Activated CD4-positive, alpha-beta T cell treated with anti-CD3 and anti-CD28 coated beads, Interleukin-2, amount 50 U/mL, for 48 hours (primary cell): ENCODE measurements at regions not wholly inside any gene's neighbourhood (a gene's known extent, or its start where the extent isn't known, plus 50 kb on each side); places are given as distances from the start of the nearest gene placed in this dataset.

Experiments used
- DNase-seq, 2 experiments: peaks; one replicate each; pipeline ENCODE4 v3.0.0-alpha.2; 2020

- no peak for DNase-seq
Observed at GRCh38 chr5:61840361-61840760, 465.6 kb upstream of the KIF2A start.

- DNase-seq: no peak
Observed at GRCh38 chr5:61842840-61843239, 463.2 kb upstream of the KIF2A start.

- no peak for DNase-seq
Observed at GRCh38 chr5:61850696-61851095, 455.3 kb upstream of the KIF2A start.

GRCh38 chr5:61854531-61854930 lies 451.5 kb upstream of the KIF2A start:
- no peak for DNase-seq

- no peak for DNase-seq
Observed at GRCh38 chr5:61860978-61861377, 445.0 kb upstream of the KIF2A start.

GRCh38 chr5:61866930-61867329 lies 439.1 kb upstream of the KIF2A start:
- no peak for DNase-seq

GRCh38 chr5:61869333-61869732 lies 436.7 kb upstream of the KIF2A start:
- no peak for DNase-seq

- DNase-seq: no peak
Observed at GRCh38 chr5:61878471-61878870, 427.5 kb upstream of the KIF2A start.

GRCh38 chr5:61881821-61882487 lies 424.1 kb upstream of the KIF2A start:
- DNase-seq: no peak

DNA sequence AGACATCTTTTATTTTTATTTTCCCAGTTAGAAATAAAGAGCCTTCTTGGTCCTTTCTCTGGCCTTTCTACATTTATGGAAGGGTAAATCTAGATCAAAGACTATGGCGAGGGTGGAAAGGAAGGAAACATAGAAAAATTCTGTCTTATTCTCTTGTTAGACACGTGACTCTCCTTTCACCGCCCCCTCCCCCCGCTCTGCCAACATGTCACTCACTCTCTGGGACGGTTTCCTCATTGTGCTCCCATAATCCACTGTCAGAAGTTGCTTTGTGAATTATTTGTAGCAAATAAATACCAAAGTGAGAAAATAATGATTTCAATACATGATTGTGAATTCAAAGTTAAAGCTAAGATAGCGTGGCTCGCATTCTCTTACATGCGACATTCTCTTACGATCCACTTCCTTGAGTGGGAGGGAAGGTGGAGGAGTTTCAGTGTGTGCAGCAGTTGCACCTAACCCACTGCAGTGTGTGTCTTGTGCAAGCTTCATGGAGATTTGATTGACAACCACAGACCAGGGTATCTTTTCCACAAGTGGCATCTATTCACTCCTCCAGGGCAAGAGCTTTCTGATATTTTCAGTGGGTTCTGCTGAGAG lies 423.0 kb upstream of the KIF2A start:
- DNase-seq: no peak

- no peak for DNase-seq
Observed at GRCh38 chr5:61884252-61884855, 421.7 kb upstream of the KIF2A start.

- DNase-seq: no peak
Observed at GRCh38 chr5:61886214-61886613, 419.8 kb upstream of the KIF2A start.

DNA sequence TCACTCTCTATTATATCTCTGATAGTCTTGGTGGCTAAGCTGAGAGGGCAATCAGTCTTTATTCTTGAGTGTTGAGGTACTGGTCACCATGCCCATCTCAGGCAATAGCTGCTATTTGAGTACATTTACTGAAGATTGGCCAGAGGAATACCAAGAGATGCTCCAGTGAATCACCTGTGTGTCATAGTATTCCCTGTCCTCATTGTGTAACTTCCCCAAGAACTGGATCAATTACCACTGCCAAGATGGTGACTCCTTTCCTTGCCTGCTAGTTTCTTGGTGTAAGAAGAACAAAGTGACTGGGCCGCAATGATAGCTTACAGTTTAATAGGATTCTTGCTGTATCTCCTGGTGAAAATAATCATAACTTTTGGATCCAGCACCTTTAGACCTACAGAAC lies 418.7 kb upstream of the KIF2A start:
- DNase-seq: no peak

DNA sequence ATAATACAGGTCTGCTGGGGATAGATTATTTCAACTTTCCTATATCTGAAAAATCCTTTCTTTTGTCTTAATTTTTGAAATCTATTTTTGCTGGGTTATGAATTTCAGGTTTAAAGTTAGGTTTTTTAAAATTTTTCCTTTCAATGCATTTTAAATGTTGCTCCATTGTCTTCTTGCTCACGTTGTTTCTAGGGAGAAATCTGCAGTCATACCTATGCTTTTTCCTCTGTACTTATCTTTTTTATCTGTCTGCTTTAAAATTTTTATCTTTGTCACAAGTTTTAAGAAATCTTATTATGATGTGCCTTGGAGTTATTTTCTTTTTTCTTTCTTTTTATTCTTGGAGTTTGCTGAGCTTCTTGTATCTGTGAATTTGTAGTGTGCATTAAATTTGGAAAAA lies 412.0 kb upstream of the KIF2A start:
- no peak for DNase-seq

DNA sequence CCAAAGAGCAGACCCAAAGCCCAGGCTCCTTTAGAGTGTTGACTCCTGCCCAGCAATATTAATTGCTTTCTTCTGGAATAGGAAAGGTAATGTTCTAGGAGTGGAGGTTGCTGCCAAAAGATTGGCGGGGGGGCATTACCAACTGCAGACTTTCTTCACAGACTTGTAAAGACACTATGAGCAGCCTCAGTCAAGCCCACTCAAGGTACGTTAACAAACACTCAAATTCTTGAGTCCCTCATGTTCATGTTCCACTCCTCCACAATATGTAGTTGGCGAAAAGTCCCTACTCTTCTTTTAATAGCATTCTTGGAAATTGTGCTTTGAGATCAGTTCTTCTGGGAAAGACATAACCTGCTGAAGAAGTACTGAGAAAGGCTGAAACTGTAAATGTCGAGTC lies 409.2 kb upstream of the KIF2A start:
- no peak for DNase-seq

DNA sequence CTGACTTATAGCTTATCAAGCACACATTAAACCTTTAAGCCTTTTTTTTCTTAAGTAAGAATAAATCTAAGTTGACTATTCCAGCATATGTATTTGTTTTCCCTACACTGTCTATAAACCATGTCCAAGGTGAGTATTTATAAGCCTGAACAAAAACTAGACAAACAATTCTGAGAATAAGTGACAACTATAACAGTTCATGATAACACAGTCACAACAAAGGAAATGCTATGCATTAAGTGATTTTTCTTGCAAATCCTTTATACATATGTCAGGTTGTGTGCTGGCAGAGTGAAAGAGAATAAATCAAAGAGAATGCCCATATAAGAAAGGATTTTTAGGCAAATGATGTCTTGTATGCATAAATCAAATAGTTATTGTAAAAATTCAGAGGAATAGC lies 408.8 kb upstream of the KIF2A start:
- no peak for DNase-seq

DNA sequence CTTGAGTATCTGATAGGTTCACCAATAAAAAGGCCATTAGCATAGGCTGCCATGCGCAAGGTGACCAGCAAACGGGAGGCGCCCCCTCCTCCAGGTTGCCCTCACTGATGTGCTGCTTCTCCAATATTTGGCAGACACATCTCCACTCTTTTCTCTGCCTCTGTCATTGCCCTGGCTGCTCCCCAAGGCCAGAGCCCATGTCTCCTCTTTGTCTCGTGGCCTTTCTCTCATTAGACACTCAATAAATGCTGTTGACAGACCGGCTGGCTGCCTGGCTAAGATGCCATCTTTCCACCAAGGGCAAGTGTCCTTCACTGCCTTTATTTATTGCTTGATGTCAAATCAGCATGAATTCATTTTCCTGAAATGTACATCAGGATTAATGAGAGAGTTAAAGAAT lies 404.0 kb upstream of the KIF2A start:
- DNase-seq: no peak

DNA sequence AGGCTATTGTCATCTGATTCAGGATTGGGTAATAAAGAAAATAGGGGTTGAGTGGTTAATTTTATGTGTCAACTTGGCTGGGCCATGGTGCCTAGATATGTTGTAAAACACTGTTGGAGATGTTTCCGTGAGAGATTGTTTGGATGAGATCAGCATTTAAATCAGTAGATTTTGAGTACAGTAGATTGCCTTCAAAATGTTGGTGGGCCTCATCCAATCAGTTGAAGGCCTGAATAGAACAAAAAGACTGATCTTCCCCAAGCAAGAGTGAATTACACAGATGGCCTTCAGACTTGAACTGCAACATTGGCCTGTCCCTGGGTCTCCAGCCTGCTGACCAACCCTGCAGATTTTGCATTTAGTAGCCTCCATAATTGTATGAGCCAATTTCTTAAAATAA lies 401.3 kb upstream of the KIF2A start:
- DNase-seq: no peak

DNA sequence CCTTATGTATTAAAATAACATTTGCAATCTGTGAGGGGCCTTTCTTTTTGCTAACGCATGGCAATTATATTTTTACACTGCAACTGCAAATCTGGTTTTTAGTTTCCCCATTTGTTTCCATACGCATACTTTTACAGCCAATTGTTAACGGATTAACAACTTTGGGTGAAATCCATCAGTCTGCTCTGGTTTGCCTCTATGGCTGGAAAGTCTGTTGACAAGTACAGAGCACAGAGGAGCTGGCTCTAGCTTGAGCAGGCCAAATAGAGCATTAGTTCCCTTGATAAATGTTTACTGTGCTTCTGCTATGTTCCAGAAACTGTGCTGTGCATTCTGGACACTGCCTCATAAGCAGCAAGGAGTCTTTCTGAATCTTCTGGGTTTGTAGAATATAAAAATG lies 400.4 kb upstream of the KIF2A start:
- no peak for DNase-seq

- DNase-seq: no peak
Observed at GRCh38 chr5:61906820-61907219, 399.2 kb upstream of the KIF2A start.

- no peak for DNase-seq
Observed at GRCh38 chr5:61907995-61908394, 398.0 kb upstream of the KIF2A start.

- no peak for DNase-seq
Observed at GRCh38 chr5:61910771-61911170, 395.2 kb upstream of the KIF2A start.

DNA sequence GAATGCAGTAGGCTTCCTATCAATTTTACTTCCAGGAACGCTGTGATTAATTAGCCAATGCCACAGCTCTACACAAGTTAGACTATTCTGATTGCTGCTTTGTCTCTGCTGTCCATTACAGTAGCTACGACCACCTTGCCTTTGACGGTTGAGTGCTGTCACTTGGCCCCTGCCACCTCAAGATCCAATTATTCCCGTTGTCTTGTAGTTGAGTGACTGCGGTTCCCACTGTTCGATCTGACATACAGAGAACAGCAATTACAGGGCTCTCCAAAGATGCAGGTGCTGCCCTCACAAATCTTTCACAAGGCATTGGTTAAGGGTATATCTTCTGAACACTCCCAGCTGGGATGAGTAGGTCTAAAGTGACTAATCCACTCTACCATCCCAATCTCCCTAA lies 393.4 kb upstream of the KIF2A start:
- DNase-seq: no peak

GRCh38 chr5:61915646-61916045 lies 390.4 kb upstream of the KIF2A start:
- DNase-seq: no peak
